ENCODE measurements at regions not wholly inside any gene's neighbourhood (a gene's known extent, or its start where the extent isn't known, plus 50 kb on each side); places are given as distances from the start of the nearest gene placed in this dataset.

GRCh38 chr9:27940535-27940934 is 367.3 kb upstream of the C9orf72 start:
- Histone ChIP-seq H3K4me3 (replicated peaks in 1 of 3; ENCODE audit: insufficient read depth in 1 of 3, low read depth in 2 of 3, low read length in 3 of 3) (no peak overlapping the region), H4K20me1 (ENCODE audit: insufficient read depth, low read length) (no peaks in the 10 kb centered on the region), H3K9me3 (ENCODE audit: low read length) (no peaks in the 10 kb centered on the region), H3K79me2 (ENCODE audit: insufficient read depth, low read length) (no peaks in the 10 kb centered on the region), H3K36me3 (replicated peaks in 1 of 2; ENCODE audit: control insufficient read depth in 1 of 2, insufficient read depth in 2 of 2, low read length in 2 of 2) (no peaks in the 10 kb centered on the region), H3K27me3 (ENCODE audit: control insufficient read depth in 1 of 2, insufficient read depth in 2 of 2, low read length in 2 of 2) (no peaks in the 10 kb centered on the region), H2AFZ (ENCODE audit: low read length) (no peak overlapping the region), H3K4me1 (ENCODE audit: insufficient read depth, low read length) (no peaks in the 10 kb centered on the region), H3K4me2 (ENCODE audit: low read depth, low read length) (no peak overlapping the region), H3K9ac (ENCODE audit: insufficient read depth, low read depth, low read length) (no peak overlapping the region), H3K27ac (ENCODE audit: extremely low read length, insufficient read depth, low read length) (no peak overlapping the region)
- in situ Hi-C loops (cut with HindIII; ENCODE audit: extremely low pct_ligation_motif_present, low pct_unique_long_range_greater_than_20kb), result no loop called here
- BruUV-seq (replicated peaks), result no TSS peak
- FAIRE-seq (no peak), ATAC-seq (no peak), DNase-seq (ENCODE audit: low spot score) (no peak)
- ChIA-PET CTCF (ENCODE audit: low intra/inter-chr PET ratio, low total read pairs) (no interaction called here), POLR2A (no interaction called here)
- intact Hi-C loops (cut with micrococcal nuclease; ENCODE audit: unreplicated experiment), result no loop called here
- TF ChIP-seq ZNF777 (CRISPR knock-in tag; IDR thresholded peaks at IDR 0.05), result no peak
- no peak for TF ChIP-seq SRSF4 (IDR thresholded peaks at IDR 0.05; ENCODE audit: low read depth, low read length, poor library complexity, severe bottlenecking)
- TF ChIP-seq MIER3 (CRISPR knock-in tag; IDR thresholded peaks at IDR 0.05; ENCODE audit: borderline replicate concordance), result no peak
- no peak for TF ChIP-seq GABPA (IDR thresholded peaks at IDR 0.05; ENCODE audit: low read depth, low read length)
- no peak for TF ChIP-seq GABPA (CRISPR knock-in tag; IDR thresholded peaks at IDR 0.05; ENCODE audit: low read depth)
- TF ChIP-seq KDM4B (CRISPR knock-in tag; IDR thresholded peaks at IDR 0.05), result no peak
- no peak for TF ChIP-seq ZNF883 (CRISPR knock-in tag; IDR thresholded peaks at IDR 0.05; ENCODE audit: not compliant biosample characterization)
- TF ChIP-seq NR3C1 (CRISPR knock-in tag; IDR thresholded peaks at IDR 0.05), result no peak
- TF ChIP-seq, protein P1, sequence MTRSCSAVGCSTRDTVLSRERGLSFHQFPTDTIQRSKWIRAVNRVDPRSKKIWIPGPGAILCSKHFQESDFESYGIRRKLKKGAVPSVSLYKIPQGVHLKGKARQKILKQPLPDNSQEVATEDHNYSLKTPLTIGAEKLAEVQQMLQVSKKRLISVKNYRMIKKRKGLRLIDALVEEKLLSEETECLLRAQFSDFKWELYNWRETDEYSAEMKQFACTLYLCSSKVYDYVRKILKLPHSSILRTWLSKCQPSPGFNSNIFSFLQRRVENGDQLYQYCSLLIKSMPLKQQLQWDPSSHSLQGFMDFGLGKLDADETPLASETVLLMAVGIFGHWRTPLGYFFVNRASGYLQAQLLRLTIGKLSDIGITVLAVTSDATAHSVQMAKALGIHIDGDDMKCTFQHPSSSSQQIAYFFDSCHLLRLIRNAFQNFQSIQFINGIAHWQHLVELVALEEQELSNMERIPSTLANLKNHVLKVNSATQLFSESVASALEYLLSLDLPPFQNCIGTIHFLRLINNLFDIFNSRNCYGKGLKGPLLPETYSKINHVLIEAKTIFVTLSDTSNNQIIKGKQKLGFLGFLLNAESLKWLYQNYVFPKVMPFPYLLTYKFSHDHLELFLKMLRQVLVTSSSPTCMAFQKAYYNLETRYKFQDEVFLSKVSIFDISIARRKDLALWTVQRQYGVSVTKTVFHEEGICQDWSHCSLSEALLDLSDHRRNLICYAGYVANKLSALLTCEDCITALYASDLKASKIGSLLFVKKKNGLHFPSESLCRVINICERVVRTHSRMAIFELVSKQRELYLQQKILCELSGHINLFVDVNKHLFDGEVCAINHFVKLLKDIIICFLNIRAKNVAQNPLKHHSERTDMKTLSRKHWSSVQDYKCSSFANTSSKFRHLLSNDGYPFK (CRISPR knock-in tag; IDR thresholded peaks at IDR 0.05; ENCODE audit: borderline replicate concordance), result no peak
- no peak for TF ChIP-seq RELA (CRISPR knock-in tag; IDR thresholded peaks at IDR 0.05)
- TF ChIP-seq, protein P2, sequence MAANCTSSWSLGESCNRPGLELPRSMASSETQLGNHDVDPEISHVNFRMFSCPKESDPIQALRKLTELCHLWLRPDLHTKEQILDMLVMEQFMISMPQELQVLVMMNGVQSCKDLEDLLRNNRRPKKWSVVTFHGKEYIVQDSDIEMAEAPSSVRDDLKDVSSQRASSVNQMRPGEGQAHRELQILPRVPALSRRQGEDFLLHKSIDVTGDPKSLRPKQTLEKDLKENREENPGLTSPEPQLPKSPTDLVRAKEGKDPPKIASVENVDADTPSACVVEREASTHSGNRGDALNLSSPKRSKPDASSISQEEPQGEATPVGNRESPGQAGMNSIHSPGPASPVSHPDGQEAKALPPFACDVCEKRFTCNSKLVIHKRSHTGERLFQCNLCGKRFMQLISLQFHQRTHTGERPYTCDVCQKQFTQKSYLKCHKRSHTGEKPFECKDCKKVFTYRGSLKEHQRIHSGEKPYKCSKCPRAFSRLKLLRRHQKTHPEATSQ (CRISPR knock-in tag; IDR thresholded peaks at IDR 0.05; ENCODE audit: borderline replicate concordance), result no peak
- no peak for TF ChIP-seq PHB2 (IDR thresholded peaks at IDR 0.05; ENCODE audit: partially characterized antibody)
- TF ChIP-seq, protein P3, sequence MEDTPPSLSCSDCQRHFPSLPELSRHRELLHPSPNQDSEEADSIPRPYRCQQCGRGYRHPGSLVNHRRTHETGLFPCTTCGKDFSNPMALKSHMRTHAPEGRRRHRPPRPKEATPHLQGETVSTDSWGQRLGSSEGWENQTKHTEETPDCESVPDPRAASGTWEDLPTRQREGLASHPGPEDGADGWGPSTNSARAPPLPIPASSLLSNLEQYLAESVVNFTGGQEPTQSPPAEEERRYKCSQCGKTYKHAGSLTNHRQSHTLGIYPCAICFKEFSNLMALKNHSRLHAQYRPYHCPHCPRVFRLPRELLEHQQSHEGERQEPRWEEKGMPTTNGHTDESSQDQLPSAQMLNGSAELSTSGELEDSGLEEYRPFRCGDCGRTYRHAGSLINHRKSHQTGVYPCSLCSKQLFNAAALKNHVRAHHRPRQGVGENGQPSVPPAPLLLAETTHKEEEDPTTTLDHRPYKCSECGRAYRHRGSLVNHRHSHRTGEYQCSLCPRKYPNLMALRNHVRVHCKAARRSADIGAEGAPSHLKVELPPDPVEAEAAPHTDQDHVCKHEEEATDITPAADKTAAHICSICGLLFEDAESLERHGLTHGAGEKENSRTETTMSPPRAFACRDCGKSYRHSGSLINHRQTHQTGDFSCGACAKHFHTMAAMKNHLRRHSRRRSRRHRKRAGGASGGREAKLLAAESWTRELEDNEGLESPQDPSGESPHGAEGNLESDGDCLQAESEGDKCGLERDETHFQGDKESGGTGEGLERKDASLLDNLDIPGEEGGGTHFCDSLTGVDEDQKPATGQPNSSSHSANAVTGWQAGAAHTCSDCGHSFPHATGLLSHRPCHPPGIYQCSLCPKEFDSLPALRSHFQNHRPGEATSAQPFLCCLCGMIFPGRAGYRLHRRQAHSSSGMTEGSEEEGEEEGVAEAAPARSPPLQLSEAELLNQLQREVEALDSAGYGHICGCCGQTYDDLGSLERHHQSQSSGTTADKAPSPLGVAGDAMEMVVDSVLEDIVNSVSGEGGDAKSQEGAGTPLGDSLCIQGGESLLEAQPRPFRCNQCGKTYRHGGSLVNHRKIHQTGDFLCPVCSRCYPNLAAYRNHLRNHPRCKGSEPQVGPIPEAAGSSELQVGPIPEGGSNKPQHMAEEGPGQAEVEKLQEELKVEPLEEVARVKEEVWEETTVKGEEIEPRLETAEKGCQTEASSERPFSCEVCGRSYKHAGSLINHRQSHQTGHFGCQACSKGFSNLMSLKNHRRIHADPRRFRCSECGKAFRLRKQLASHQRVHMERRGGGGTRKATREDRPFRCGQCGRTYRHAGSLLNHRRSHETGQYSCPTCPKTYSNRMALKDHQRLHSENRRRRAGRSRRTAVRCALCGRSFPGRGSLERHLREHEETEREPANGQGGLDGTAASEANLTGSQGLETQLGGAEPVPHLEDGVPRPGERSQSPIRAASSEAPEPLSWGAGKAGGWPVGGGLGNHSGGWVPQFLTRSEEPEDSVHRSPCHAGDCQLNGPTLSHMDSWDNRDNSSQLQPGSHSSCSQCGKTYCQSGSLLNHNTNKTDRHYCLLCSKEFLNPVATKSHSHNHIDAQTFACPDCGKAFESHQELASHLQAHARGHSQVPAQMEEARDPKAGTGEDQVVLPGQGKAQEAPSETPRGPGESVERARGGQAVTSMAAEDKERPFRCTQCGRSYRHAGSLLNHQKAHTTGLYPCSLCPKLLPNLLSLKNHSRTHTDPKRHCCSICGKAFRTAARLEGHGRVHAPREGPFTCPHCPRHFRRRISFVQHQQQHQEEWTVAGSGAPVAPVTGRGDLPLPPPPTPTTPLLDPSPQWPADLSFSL (CRISPR knock-in tag; IDR thresholded peaks at IDR 0.05), result no peak
- no peak for TF ChIP-seq KDM1A (CRISPR knock-in tag; IDR thresholded peaks at IDR 0.05)
- no peak for TF ChIP-seq ZNF235 (CRISPR knock-in tag; IDR thresholded peaks at IDR 0.05; ENCODE audit: borderline replicate concordance)
- TF ChIP-seq CC2D1A (CRISPR knock-in tag; IDR thresholded peaks at IDR 0.05), result no peak
- WGBS (ENCODE audit: low lambda C conversion rate), result under 1% methylated on average over 3 of the region's 3 CpGs
